HG03097 (cell line): ENCODE measurements at regions not wholly inside any gene's neighbourhood (a gene's known extent, or its start where the extent isn't known, plus 50 kb on each side); places are given as distances from the start of the nearest gene placed in this dataset.
"Not testable (repeated sequence)": the region's sequence is repeated elsewhere in the genome, so short reads cannot be mapped to it uniquely, and the experiment has no call there.

ENCODE experiments used
- ATAC-seq: cut with Tn5 transposase; IDR thresholded peaks from one replicate; pipeline ENCODE4 v1.9.1; 2021; ENCODE audit not compliant: unreplicated experiment, low FRiP score

DNA sequence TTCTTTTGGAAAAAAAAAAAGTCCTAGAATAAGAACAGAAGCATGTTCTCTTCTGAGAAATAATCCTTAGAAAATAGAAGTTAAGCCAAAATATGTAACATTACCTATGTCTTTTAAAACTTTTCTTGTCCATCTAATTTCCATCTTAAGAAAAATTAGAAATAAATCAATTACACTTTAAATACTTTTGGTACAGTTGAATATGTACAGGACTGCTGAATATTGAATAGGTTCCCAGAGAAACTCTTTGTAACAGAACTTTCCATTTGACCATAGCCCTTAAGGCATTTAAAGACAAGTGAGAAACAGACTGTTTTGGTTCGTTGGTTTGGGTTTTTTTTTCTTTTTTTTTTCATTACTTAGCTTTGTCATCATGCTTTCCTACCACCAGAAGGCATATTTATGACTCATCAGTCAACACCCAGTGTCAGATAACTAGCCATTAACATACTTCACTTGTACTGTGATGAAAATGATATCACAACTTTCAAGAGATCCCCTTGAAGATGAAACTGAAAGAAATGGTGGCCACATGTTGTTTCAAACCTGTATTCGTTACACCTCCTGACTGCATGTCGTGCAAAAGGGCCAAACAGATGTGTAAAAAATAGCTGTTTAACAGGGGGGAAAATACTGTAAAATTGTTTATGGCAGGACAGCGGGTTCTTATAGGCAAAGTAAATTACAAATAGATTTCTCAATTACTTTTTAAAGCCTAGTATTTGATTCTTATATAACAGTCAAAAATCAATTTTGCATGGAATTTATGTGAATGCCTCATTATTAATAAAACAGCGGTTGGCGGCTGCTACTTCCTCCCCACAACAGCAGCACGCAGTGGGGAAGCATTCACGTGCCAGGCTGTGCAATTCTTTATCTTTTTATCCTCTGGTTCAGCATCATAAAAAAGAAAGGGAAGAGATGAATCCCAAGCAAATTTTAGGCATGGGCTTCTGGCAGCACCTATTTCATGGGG is 280.7 kb upstream of the HNRNPA3 start:
- peak; percentile 92 for ATAC-seq

DNA sequence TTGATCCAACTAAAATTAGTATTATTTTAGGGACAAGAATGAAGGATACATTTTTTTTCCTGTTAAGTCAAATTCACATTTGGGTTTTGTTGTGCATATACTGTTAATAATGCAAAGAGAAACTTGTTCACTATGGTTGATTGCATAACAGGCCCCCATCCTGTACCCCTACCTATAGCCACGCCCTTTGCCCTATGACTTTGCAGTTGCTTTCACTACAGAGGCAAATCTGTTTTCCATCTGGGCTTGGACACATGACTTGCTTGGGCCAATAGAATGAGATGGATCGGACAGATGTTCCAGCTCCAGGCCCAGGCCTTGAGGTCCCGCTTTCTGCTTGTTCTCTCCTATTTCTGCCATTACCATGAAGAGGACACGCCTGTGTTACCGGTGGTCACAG is 278.5 kb upstream of the HNRNPA3 start:
- no peak for ATAC-seq

DNA sequence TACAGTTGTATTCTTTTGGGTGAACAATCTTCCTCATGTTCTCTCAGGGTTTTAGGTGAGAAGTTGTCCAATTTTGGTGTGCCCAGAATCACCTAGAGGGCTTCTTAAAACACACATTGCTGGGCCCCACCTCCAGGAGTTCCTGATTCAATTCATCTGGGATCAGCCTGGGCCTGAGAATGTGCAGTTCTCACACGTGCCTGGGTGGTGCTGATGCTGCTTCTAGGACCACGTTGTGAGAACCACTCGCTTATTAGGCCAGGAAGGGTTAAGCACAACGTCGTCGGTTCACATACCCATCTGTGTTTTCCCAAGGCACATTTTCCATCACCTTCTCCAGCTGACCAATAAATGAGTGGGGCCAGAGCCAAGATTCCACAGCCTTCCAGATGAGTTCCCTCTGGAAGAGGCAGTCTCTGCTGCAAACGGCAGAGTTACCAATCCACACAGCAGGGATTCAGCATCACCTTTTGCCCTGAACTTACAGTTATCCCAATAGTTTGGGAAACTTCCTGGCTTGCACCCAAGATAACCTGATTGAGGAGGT is 277.7 kb upstream of the HNRNPA3 start:
- ATAC-seq = no peak

DNA sequence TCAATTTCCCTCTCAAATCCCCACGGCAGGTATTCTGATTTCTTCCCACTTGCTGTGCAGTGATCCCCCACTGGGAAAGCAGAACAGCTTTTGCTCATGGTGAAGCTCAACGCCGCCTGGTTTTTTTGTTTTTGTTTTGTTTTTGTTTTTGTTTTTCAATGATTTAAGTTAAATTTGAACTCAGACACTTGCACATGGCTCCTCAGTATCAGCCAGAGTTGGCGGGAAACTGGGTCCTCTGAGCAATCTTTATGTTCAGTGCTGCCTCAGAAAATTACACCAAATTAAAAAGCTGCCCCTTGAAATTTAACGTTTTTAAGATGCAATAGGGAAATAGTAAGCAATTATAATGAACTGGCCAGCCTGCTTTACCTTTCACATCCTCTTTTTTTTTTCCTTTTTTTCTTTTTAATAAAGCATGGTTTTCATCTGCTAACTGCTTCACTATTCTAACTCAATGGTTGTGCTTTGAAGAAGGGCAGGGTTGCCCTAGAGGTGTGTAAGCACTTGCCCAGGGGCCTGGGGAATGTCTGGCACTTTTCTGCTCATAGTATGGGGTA is 277.0 kb upstream of the HNRNPA3 start:
- no peak for ATAC-seq

DNA sequence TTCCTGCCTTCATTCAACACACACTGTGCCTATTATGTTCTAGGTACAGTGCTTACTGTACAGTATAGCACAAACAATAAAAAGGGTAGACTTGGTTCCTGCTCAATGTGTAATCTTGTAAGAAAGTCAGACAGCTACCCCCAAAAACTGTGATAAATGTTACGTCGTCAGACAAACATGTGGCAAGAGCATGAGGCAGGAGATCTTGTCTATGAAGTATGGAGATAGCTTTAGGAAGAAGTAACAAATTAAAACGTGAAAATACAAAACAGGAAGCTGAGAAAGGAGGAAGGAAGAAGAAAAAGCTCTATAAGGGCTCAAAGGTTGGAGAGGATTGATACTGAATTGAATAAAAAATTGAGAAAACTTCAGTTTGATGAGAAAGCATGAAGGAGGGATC is 276.2 kb upstream of the HNRNPA3 start:
- ATAC-seq = no peak

DNA sequence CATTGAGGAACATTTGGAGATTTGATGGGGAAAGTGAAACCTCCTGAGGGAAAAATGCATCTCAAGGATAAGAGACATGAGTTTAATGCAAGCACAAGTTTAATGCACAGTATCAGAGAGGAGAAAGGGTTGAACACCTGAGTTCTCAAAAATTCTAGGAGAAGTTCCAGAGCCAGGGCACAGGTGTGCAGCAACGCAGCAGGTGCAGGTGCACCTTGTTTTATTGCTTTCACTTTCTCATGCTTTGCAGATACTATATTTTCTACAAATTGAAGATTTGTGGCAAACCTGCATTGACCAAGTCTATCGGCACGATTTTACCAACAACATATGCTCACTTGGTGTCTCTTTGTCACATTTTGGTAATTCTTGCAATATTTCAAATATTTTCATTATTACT is 267.6 kb upstream of the HNRNPA3 start:
- no peak for ATAC-seq

DNA sequence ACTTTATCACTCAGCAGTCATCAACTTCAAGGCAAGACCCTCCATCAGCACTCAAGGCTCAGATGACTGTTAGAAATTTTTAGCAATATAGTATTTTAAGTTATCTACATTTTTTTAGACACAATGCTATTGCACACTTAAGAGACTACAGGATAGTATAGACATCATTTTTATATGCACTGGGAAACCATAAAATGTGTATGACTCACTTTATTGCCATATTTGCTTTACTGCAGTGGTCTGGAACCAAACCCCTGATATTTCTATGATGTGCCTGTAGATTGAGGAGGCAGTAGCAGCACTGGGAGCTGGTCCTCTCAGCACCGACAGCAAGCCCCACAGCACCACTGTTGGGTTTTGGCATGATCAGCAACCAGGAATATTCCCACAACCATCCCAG is 264.8 kb upstream of the HNRNPA3 start:
- ATAC-seq = no peak

DNA sequence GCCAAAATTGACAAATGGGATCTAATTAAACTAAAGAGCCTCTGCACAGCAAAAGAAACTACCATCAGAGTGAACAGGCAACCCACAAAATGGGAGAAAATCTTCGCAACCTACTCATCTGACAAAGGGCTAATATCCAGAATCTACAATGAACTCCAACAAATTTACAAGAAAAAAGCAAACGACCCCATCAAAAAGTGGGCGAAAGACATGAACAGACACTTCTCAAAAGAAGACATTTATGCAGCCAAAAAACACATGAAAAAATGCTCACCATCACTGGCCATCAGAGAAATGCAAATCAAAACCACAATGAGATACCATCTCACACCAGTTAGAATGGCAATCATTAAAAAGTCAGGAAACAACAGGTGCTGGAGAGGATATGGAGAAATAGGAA is 261.4 kb upstream of the HNRNPA3 start:
- not testable (repeated sequence) for ATAC-seq

DNA sequence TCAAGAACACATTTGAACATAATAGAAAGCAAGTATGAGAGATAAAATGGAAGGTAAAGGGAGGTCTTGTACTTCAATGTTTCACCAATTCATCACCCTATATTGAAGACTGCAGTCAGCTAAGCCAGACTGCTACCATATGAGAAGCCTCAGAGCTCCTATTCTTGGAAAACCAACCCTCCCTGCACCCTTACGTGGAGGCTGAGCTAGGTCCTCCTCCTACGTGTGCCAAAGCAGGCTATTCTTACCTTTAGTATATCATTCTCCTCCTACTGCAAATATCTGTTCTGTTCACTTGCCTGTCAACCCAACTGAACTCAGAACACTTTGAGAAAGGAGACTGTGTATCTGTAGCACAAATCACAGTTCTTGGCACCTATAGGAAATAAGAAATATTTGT is 255.8 kb upstream of the HNRNPA3 start:
- no peak for ATAC-seq

DNA sequence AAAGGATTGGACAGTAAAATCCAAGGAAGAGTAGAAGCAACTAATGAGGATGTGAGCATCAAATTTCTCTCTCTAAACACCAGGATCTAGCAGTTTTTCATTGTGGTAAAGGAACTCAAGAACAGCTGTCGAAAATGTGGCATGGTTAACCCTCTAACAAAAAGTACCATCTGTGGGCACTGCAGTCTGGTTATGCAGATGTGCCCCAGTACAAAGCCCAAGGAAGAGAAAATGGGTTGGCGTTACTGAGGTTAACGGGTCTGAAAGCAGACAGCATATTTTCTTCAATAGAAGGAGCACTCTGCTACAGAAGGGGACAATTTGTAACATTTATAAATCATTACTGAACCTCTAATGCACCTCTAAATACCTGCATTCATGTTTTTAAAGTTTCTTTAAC is 253.0 kb upstream of the HNRNPA3 start:
- ATAC-seq = no peak

DNA sequence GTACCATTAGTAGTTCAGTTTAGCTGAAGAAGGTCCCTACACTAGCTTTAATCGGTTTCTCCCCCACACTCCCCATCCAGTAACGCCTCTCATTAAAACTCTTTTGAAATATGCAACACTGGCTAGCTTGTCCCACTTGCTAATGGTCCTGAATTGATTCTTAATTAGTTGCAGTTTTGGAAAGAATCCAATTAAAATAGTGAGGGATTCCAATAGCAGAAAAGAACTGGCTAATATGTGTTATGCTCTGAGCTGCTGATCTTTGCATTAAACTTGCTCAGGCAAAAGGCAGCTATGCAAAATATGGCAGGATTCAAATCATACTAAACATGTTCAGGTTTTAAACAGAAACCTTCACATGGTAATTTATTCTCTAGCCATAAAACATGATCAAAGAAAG is 252.5 kb upstream of the HNRNPA3 start:
- no peak for ATAC-seq

DNA sequence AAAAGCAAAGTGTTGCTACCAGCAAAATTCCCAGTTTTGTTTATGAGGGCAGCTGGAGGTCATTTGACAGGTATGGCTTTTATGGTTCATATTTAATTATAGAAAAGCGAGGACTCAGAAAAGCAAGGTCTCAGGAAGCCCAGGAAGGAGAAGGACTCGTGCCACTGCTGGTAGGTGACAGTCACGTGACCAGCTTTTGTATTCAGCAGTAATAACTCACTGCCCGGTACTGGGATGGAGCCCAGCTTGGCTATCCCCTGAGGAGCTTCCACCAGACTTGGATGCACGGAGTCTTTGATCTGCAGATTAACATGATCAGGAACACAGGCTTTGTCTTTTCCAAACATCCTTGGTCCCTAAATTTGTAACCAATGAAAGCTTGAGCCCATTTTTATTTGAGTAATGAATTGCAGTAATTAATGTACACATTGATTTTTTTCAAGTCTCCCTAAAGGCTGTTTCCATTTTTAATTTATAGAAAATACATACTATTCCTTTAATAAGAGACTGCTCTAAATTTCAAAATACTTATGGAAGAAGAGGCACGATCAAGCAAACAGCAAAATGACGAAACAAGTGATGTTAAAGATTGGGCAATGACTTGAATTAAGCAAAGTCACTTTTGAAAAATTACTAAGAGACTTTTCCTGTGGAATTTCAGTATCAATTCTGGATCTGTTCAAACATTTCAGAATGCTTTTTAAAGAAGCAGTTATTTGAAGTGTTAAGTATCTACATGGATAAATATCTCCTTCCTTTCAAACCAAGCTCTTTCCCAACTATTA is 251.7 kb upstream of the HNRNPA3 start:
- no peak for ATAC-seq

DNA sequence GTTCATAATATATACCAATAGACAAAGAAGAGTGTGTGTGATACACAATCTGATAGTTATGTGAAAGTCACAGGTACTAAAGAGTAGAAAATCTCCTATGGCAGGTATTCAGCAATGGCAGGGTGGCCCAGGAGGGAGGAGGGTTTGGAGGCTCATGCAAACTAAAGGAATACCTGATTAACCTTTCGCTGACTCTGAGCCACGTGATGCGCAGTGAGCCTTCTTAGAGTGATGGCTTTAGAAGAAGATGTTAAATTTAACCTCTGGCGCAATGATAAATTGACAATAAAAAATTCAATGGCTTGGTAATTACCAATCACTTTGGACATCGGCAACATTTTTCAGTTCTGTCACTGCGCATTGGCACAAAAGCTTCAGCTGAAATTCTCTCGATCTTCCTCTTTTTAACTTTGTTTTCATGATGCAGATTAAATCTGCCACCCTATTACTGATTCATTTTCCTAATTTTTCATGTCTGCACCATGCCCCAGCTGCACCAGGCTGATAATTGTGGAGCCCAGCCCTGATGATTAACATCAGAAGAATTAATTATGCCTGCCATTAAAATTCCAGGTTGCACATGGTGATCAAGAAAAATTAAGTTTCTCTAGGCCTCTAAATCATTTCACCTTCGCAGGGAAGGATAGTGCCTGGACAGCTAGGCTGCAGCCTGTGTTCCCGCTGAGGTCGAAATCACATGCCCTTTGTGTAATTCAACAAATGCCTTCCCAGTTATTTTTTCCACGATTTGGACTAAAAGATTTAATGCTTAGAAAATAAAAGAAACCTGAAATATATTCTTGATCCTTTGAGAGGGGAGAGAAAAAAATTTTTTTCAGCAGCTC is 250.6 kb upstream of the HNRNPA3 start:
- ATAC-seq = no peak

DNA sequence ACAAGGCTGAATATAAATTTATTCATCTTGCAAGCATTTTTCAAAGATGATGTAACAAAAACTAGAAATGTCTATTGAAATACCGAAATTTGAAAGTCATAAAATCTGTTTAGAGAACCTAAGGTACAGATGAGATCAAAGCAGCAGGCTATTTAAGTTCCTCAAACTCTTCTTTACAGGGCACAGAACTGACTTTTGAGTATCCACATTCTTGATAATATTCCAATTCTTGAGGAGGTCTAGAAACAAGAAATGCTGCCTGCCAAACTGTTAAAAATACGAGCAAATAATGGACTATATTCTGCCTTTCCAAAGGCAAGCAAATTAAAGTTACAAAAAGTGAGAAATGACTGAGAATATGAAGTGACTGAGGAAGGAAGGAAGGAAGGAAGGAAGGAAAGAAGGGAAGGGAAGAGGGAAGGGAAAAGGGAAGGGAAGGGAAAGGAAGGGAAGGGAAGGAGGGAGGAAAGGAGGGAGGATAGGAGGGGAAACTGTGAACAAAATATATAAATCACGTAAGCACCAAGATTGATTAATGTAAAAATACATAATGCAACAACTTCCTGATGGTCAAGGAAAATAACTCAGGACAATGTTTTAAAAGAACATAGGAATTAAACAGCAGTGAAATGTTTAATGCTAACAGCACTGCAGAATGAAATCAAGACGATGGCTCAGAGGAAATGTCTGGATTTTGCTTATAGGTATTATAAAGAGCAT is 248.9 kb upstream of the HNRNPA3 start:
- no peak for ATAC-seq

DNA sequence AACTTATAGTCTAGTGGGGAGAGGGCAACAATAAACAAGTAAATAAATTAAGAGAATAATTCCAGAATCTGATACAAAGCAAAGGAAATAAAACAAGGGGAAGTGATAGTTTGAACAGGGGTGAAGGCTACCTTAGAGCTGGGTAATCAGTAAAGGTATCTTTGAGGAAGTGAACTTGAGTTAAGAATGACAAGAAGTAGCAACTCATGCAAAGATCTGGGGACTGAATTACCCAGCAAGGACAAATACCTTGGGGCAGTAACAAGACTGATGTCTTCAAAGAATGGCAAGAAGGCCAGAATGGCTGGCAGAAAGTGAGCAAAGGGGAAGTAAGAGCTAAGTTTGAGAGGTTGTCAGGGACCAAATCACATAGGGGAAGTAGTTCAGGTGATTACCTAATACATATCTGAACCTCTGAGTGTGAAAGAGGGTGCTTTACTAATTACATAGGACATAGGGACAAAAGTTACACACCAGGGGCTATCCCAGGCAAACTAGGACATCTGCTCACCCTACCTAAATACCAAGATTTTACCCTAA is 244.6 kb upstream of the HNRNPA3 start:
- no peak for ATAC-seq

DNA sequence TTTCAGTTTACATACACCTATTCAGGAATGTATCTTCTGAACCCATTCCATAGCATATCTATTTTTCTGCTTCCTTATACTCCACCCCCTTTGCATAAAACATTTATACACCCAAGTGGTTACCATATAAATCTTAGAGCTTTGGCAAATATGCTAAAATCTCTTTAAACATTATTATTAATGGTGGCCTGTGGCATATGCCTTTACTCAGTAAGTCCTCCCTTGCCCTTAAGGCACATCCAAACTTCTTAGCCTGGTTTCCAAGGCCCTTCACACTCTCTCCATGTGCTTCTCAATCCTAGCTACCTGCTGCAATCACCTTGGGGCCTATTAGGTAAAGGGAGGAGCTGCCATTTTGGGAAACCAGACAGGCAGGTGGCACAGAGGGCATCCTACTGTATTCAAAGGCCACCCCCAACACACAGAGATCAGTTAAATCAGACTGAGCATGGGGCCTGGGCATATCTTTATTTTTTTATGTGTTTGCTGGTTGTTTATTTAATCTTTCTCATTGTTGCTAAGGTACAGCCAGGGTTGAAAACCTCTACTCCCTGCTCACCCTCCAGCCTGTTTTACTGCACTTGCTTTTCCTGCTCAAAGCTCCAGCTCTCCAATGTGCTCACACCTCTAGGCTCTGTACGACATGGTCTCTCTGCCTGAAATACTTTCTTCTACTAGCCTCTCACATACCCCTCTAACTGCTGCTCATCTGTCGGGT is 242.8 kb upstream of the HNRNPA3 start:
- no peak for ATAC-seq

DNA sequence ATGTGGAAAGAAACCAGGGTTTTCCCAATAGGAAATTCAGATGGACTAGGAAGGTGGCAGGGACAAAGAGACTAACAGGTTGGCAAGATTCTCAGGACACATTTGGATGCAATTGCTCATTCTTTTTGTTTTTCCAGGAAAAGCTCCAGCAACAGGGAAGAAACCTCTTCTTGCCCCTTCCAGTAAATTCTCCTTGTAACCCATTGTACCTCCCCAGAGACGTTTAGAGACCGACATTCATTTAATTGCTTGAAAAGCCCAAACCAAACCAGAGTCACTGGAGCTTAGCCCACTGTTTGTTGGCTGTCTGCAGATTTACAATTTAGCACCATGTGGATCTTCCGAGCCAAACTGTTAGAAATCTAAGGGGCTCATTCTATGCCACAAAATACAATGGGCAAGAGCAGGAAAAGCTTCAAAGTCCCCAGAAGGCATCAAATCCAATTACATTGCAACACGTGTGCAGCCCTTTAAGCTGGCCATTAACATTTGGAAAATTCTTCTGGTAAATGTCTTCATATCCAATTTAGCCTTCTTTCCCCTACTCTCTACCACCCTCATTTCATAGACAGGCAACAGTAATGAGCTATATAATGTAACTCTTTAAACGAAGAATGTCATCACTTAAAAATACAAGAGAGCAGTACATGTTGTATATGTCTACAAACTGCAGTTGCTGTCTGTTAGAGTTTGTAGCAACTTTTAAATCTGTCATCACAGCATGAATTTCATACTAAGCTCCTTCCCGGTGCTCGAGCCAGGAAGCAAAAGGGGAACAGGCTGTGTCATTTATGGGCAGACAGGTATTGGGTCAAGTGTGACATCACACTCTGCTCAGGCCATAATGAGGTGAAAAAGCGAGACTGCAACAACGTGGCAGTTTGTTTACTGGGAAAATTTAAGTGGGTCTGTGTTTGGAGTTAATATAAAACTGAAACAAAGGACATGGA is 235.6 kb upstream of the HNRNPA3 start:
- ATAC-seq = no peak

DNA sequence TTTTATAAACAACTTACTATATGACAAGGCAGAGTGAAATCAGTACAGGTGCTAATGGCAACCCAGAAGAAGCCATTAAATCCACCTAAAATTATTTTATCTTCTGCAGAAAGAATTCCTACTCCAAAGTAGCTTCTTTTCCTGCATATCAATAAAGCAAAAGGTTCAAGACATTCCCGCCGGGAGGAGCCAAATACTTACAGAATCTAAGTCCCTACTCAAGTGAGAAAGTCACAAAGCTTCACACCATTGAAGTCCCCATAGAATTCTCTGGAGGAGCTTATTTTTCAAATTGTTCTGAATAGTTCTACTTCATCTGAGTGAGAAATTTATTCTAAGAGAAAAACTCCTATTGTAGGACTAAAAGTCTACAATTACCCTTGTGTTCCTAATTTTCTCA is 233.7 kb upstream of the HNRNPA3 start:
- ATAC-seq = no peak
